MM.1S (cell line): ENCODE measurements at regions not wholly inside any gene's neighbourhood (a gene's known extent, or its start where the extent isn't known, plus 50 kb on each side); places are given as distances from the start of the nearest gene placed in this dataset.

ENCODE experiments used
- DNase-seq: peaks from one replicate; pipeline ENCODE4 v3.0.0-alpha.2; 2015
- H2AFZ ChIP-seq: fragments of 300-600 bp; sonication (generic); 2 replicates; pipeline ENCODE4 v1.6.0; 2016; ENCODE audit warnings: antibody characterized with exemption, low read length
- H3F3A ChIP-seq: fragments of 300-600 bp; sonication (generic); 2 replicates; pipeline ENCODE4 v1.6.1; 2016; ENCODE audit warnings: mild to moderate bottlenecking, antibody characterized with exemption, low read length, moderate library complexity, mixed read lengths; ENCODE audit not compliant: insufficient read depth
- H3K27ac ChIP-seq: fragments of 300-600 bp; sonication (generic); 2 replicates; pipeline ENCODE4 v1.5.1; 2016; ENCODE audit warnings: mild to moderate bottlenecking, low read length
- H3K27me3 ChIP-seq: fragments of 300-600 bp; sonication (generic); replicated peaks from 2 replicates; pipeline ENCODE4 v1.6.0; 2016; ENCODE audit warnings: low read length; ENCODE audit not compliant: insufficient read depth
- H3K36me3 ChIP-seq: fragments of 300-600 bp; sonication (generic); replicated peaks from 2 replicates; pipeline ENCODE4 v1.6.1; 2016; ENCODE audit warnings: mild to moderate bottlenecking, low read length, mixed read lengths; ENCODE audit not compliant: insufficient read depth
- H3K4me1 ChIP-seq: fragments of 300-600 bp; sonication (generic); 2 replicates; pipeline ENCODE4 v1.6.1; 2016; ENCODE audit warnings: low read length, mixed read lengths
- H3K4me2 ChIP-seq: fragments of 300-600 bp; sonication (generic); 2 replicates; pipeline ENCODE4 v1.6.0; 2016; ENCODE audit warnings: low read depth, low read length
- H3K4me3 ChIP-seq: fragments of 300-600 bp; sonication (generic); 2 replicates; pipeline ENCODE4 v1.5.1; 2016; ENCODE audit warnings: low read length, mixed read lengths
- H3K79me2 ChIP-seq: fragments of 300-600 bp; sonication (generic); 2 replicates; pipeline ENCODE4 v1.6.1; 2016; ENCODE audit warnings: mixed run types, low read length, mixed read lengths
- H3K9ac ChIP-seq: fragments of 300-600 bp; sonication (generic); 2 replicates; pipeline ENCODE4 v1.6.1; 2016; ENCODE audit warnings: low read length, mixed read lengths
- H3K9me2 ChIP-seq: fragments of 300-600 bp; sonication (generic); replicated peaks from 2 replicates; pipeline ENCODE4 v1.6.1; 2016; ENCODE audit warnings: mild to moderate bottlenecking, low read length, mixed read lengths; ENCODE audit not compliant: insufficient read depth
- H3K9me3 ChIP-seq: fragments of 300-600 bp; sonication (generic); replicated peaks from 2 replicates; pipeline ENCODE4 v1.6.1; 2016; ENCODE audit warnings: mild to moderate bottlenecking, low read length, mixed read lengths; ENCODE audit not compliant: insufficient read depth
- H4K20me1 ChIP-seq: fragments of 300-600 bp; sonication (generic); 2 replicates; pipeline ENCODE4 v1.6.1; 2016; ENCODE audit warnings: mild to moderate bottlenecking, low read length, moderate library complexity, mixed read lengths; ENCODE audit not compliant: insufficient read depth
- CTCF ChIP-seq: fragments of 300-600 bp; sonication (generic); IDR thresholded peaks from 2 replicates; pipeline ENCODE4 v1.5.1; 2016; ENCODE audit warnings: antibody characterized with exemption, low read length, mixed read lengths
- EZH2 ChIP-seq: fragments of 300-600 bp; sonication (generic); optimal IDR thresholded peaks from 2 replicates; pipeline ENCODE3; 2017; ENCODE audit warnings: low read depth, mild to moderate bottlenecking, antibody characterized with exemption, low read length, mixed read lengths
- EZH2phosphoT487 ChIP-seq: fragments of 300-600 bp; sonication (generic); IDR thresholded peaks from 2 replicates; pipeline ENCODE4 v1.6.1; 2018; ENCODE audit warnings: antibody characterized with exemption, low read length

DNA sequence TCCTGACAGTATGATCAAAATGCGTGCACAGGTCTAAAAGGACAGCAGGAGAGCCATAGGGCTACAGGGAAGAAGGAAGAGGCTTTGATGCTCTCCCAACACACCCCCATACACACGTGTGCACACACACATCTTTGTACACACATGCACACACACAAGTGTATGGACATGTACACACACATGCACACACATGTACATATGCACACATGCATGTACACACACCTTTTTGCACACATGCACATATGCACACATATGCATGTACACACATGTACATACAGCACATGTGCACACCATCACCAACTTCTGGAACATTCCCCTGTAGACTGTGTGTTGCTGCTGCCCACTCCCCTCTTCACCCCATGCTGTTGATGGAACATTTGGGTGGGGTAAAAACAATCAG, 255.6 kb upstream of the CTBP2 start:
- H3K9me3 ChIP-seq, result no peaks in the 10 kb centered on the region
- H3K4me1 ChIP-seq, result no peaks in the 10 kb centered on the region
- H3F3A ChIP-seq, result no peaks in the 10 kb centered on the region
- DNase-seq, result no peak
- no peaks in the 10 kb centered on the region for H4K20me1 ChIP-seq
- no peak overlapping the region for H3K27ac ChIP-seq
- H3K4me2 ChIP-seq, result no peak overlapping the region
- no peak overlapping the region for H2AFZ ChIP-seq
- H3K9me2 ChIP-seq, result no peaks in the 10 kb centered on the region
- 0 out of 2 replicates have a peak, but pooled peaks cover 4% of the 10 kb centered on the region for H3K27me3 ChIP-seq
- H3K36me3 ChIP-seq, result no peaks in the 10 kb centered on the region
- H3K9ac ChIP-seq, result no peak overlapping the region
- H3K4me3 ChIP-seq, result no peak overlapping the region
- no peaks in the 10 kb centered on the region for H3K79me2 ChIP-seq
- TF ChIP-seq EZH2, result no peak
- TF ChIP-seq EZH2phosphoT487, result no peak
- TF ChIP-seq CTCF, result no peak

DNA sequence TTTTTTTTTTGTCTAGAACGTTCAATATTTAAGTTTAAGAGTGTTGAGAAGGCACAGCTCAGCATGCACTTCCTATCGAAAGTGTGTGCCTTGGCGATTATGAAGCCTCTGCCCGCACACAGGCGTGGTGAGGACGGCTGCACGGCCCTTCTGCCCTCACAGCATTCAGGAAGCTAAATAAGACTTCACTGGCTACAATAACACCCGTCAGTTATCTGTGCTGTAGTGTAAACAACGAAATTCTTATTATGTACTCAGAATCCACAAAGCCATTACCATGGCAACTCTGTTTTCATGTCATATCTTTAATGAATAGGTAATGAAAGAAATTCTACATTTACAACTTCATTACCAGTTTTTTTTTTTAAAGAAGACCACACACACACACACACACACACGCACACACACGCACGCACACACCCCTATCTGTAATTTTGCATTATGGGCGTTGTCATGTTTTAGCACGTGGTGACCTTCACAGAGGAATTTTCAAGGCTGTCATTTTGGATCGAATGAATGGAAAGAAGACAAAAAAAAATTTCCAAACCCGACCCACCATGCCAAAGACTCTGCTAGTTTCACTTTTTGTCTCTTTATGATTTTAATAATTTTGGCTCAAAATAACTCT, 254.8 kb upstream of the CTBP2 start:
- H3K79me2 ChIP-seq, result no peaks in the 10 kb centered on the region
- no peak overlapping the region for H3K4me3 ChIP-seq
- H3K4me1 ChIP-seq, result no peaks in the 10 kb centered on the region
- H3K27me3 ChIP-seq, result no peaks in the 10 kb centered on the region
- no peak for DNase-seq
- TF ChIP-seq EZH2 (no peak), EZH2phosphoT487 (no peak), CTCF (no peak)
- H3K9me3 ChIP-seq, result no peaks in the 10 kb centered on the region
- no peaks in the 10 kb centered on the region for H3K36me3 ChIP-seq
- H4K20me1 ChIP-seq, result no peaks in the 10 kb centered on the region
- H3K9me2 ChIP-seq, result no peaks in the 10 kb centered on the region
- H2AFZ ChIP-seq, result no peak overlapping the region
- H3K4me2 ChIP-seq, result no peak overlapping the region
- no peak overlapping the region for H3K9ac ChIP-seq
- no peaks in the 10 kb centered on the region for H3F3A ChIP-seq
- H3K27ac ChIP-seq, result no peak overlapping the region

- H3K4me3 ChIP-seq, result no peak overlapping the region
- H2AFZ ChIP-seq, result no peak overlapping the region
- H3K9ac ChIP-seq, result no peak overlapping the region
- H3K27me3 ChIP-seq, result no peaks in the 10 kb centered on the region
- no peaks in the 10 kb centered on the region for H4K20me1 ChIP-seq
- H3K79me2 ChIP-seq, result no peaks in the 10 kb centered on the region
- H3K9me3 ChIP-seq, result no peaks in the 10 kb centered on the region
- no peaks in the 10 kb centered on the region for H3F3A ChIP-seq
- no peaks in the 10 kb centered on the region for H3K4me1 ChIP-seq
- no peak overlapping the region for H3K4me2 ChIP-seq
- DNase-seq, result no peak
- no peak for TF ChIP-seq EZH2phosphoT487
- H3K27ac ChIP-seq, result no peak overlapping the region
- no peaks in the 10 kb centered on the region for H3K9me2 ChIP-seq
- no peaks in the 10 kb centered on the region for H3K36me3 ChIP-seq
Observed at GRCh38 chr10:125411724-125412123, 251.4 kb upstream of the CTBP2 start.

- H2AFZ ChIP-seq, result no peak overlapping the region
- H4K20me1 ChIP-seq, result no peaks in the 10 kb centered on the region
- H3F3A ChIP-seq, result no peaks in the 10 kb centered on the region
- H3K27ac ChIP-seq, result no peak overlapping the region
- no peak overlapping the region for H3K4me3 ChIP-seq
- H3K36me3 ChIP-seq, result no peaks in the 10 kb centered on the region
- no peaks in the 10 kb centered on the region for H3K9me3 ChIP-seq
- no peak for TF ChIP-seq EZH2phosphoT487
- TF ChIP-seq CTCF, result no peak
- TF ChIP-seq EZH2, result no peak
- no peak for DNase-seq
- no peaks in the 10 kb centered on the region for H3K79me2 ChIP-seq
- H3K9ac ChIP-seq, result no peak overlapping the region
- H3K27me3 ChIP-seq, result no peaks in the 10 kb centered on the region
- H3K4me2 ChIP-seq, result no peak overlapping the region
- H3K9me2 ChIP-seq, result no peaks in the 10 kb centered on the region
- H3K4me1 ChIP-seq, result no peaks in the 10 kb centered on the region
Observed at GRCh38 chr10:125409756-125410155, 249.4 kb upstream of the CTBP2 start.
